Heart left ventricle (tissue), 13 donors: ENCODE measurements at regions not wholly inside any gene's neighbourhood (a gene's known extent, or its start where the extent isn't known, plus 50 kb on each side); places are given as distances from the start of the nearest gene placed in this dataset.

Experiments used
- CTCF ChIP-seq, 12 donors: fragments of 200-600 bp; sonication (generic) in 4 of 12; IDR thresholded peaks; one replicate each; pipeline versions ENCODE4 v1.5.0 to v1.8.0; 2018 to 2022; ENCODE audit warnings: antibody characterized with exemption in 12 of 12, mild to moderate bottlenecking in 5 of 12
- POLR2A ChIP-seq, 2 donors: fragments of 450-650 bp; IDR thresholded peaks; one replicate each; pipeline ENCODE4 v1.6.1; 2017; ENCODE audit warnings: antibody characterized with exemption in 2 of 2, mild to moderate bottlenecking in 2 of 2, moderate library complexity in 2 of 2
- donor health status: ischemic (EF 13 %, LVEDD 7.1; RV severe dilation, severe dysfunction).
- donor health status: DM: no; HTN: yes; CAD: no.
- donor health status: DM: no; HTN: no; CAD: no.
- donor health status: ischemic (EF 25% LVEDD 6.9; RV normal size, moderate dysfunction).
- donor health status: ischemic (EF 25% LVEDD 5.7; RV mildly dilated, moderate dysfunction).
- donor health status: ischemic (EF 35%, LVEDD 5.7; RV mildly dilated, moderate dysfunction).
- donor health status: nonischemic (EF 11% LVEDD 7.7; RV severe dilation, severe dysfunction).
- donor health status: DM: yes; HTN: yes; CAD: no.
- donor health status: PGD.
- donor health status: ischemic (EF 29% LVEDD 5.4; RV normal size, mild dysfunction).
- donor health status: nonischemic (EF 23%, LVEDD 6.1; RV moderate dilation, normal function).

- TF ChIP-seq CTCF (IDR thresholded peaks at IDR 0.05) (no peak), POLR2A (IDR thresholded peaks at IDR 0.05) (no peak)
These were observed 81.1 kb downstream of the SNX5 start for GRCh38 chr20:17887331-17888030.
